SK-N-SH treated with all-trans-retinoic acid at 6 μM for 48 hours (cell line): ENCODE measurements at regions not wholly inside any gene's neighbourhood (a gene's known extent, or its start where the extent isn't known, plus 50 kb on each side); places are given as distances from the start of the nearest gene placed in this dataset.

Experiments
- ATAC-seq: fragments of 200-7000 bp; cut with Tn5 transposase; 3 replicates; pipeline ENCODE4 v1.9.1; 2020; ENCODE audit warnings: mild to moderate bottlenecking, moderate library complexity
- ARNTL ChIP-seq: fragments of 450-650 bp; formaldehyde crosslinking; IDR thresholded peaks from 2 replicates; pipeline ENCODE4 v1.5.0; 2020; ENCODE audit warnings: low read depth, mild to moderate bottlenecking, moderate library complexity, borderline replicate concordance
- BACH2 ChIP-seq: fragments of 250-450 bp; sonication (Bioruptor Pico); IDR thresholded peaks from 2 replicates; pipeline ENCODE4 v1.9.0; 2021; ENCODE audit warnings: mild to moderate bottlenecking, borderline replicate concordance
- CSRNP3 ChIP-seq: fragments of 250-450 bp; sonication (Bioruptor Pico); IDR thresholded peaks from 2 replicates; pipeline ENCODE4 v1.5.1; 2021; ENCODE audit warnings: mild to moderate bottlenecking, moderate library complexity
- ESRRG ChIP-seq: fragments of 250-450 bp; sonication (Bioruptor Pico); IDR thresholded peaks from 2 replicates; pipeline ENCODE4 v1.6.1; 2021; ENCODE audit warnings: mild to moderate bottlenecking
- GLIS3 ChIP-seq: fragments of 250-450 bp; sonication (Bioruptor Pico); IDR thresholded peaks from 2 replicates; pipeline ENCODE4 v1.5.0; 2020; ENCODE audit warnings: mild to moderate bottlenecking, moderate library complexity
- TCF4 ChIP-seq: fragments of 250-450 bp; sonication (Bioruptor Pico); IDR thresholded peaks from 2 replicates; pipeline ENCODE4 v1.8.0; 2021; ENCODE audit warnings: mild to moderate bottlenecking, moderate library complexity, borderline replicate concordance
- ZC3H10 ChIP-seq: fragments of 250-450 bp; sonication (Bioruptor Pico); IDR thresholded peaks from 2 replicates; pipeline ENCODE4 v1.5.1; 2021; ENCODE audit warnings: mild to moderate bottlenecking, moderate library complexity
- TF ChIP-seq, protein P1 (sequence below): fragments of 250-450 bp; sonication (Bioruptor Pico); IDR thresholded peaks from 2 replicates; pipeline ENCODE4 v1.5.1; 2020; ENCODE audit warnings: low read depth, mild to moderate bottlenecking, moderate library complexity

- no peak for ATAC-seq
- TF ChIP-seq ZC3H10 (CRISPR knock-in tag) = no peak
- TF ChIP-seq GLIS3 (CRISPR knock-in tag) = no peak
- TF ChIP-seq ESRRG = no peak
- TF ChIP-seq ARNTL = no peak
- TF ChIP-seq, protein P1, sequence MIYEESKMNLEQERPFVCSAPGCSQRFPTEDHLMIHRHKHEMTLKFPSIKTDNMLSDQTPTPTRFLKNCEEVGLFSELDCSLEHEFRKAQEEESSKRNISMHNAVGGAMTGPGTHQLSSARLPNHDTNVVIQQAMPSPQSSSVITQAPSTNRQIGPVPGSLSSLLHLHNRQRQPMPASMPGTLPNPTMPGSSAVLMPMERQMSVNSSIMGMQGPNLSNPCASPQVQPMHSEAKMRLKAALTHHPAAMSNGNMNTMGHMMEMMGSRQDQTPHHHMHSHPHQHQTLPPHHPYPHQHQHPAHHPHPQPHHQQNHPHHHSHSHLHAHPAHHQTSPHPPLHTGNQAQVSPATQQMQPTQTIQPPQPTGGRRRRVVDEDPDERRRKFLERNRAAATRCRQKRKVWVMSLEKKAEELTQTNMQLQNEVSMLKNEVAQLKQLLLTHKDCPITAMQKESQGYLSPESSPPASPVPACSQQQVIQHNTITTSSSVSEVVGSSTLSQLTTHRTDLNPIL (CRISPR knock-in tag) = no peak
- no peak for TF ChIP-seq BACH2 (CRISPR knock-in tag)
- TF ChIP-seq CSRNP3 (CRISPR knock-in tag) = no peak
Measured at GRCh38 chr3:74673326-74673725, 58.9 kb upstream of the CNTN3 start.

GRCh38 chr3:74664606-74665005, 50.1 kb upstream of the CNTN3 start:
- TF ChIP-seq TCF4 (CRISPR knock-in tag) = 0 out of 2 replicates have a peak, but pooled peaks have one; percentile 33
- TF ChIP-seq CSRNP3 (CRISPR knock-in tag) = no peak
- ATAC-seq = no peak
